KMS-11 (cell line): ENCODE measurements at regions not wholly inside any gene's neighbourhood (a gene's known extent, or its start where the extent isn't known, plus 50 kb on each side); places are given as distances from the start of the nearest gene placed in this dataset.

Experiments used
- H2AFZ ChIP-seq: fragments of 200-600 bp; sonication (generic); 2 replicates; pipeline ENCODE4 v1.6.1; 2016; ENCODE audit warnings: antibody characterized with exemption, mixed run types, low read depth
- H3K27ac ChIP-seq: fragments of 200-600 bp; sonication (generic); 2 replicates; pipeline ENCODE4 v1.6.1; 2016; ENCODE audit warnings: mild to moderate bottlenecking, mixed run types
- H3K27me3 ChIP-seq: fragments of 200-600 bp; sonication (generic); 2 replicates; pipeline ENCODE4 v1.6.1; 2017; ENCODE audit warnings: mild to moderate bottlenecking, low read depth, mixed run types, moderate library complexity; ENCODE audit not compliant: insufficient read depth
- H3K36me3 ChIP-seq: fragments of 200-600 bp; sonication (generic); 2 replicates; pipeline ENCODE4 v1.6.1; 2017; ENCODE audit warnings: mild to moderate bottlenecking, mixed run types; ENCODE audit not compliant: insufficient read depth
- H3K4me1 ChIP-seq: fragments of 200-600 bp; sonication (generic); 2 replicates; pipeline ENCODE4 v1.6.1; 2016; ENCODE audit warnings: mild to moderate bottlenecking, low read depth, mixed run types; ENCODE audit not compliant: poor library complexity, severe bottlenecking
- H3K4me2 ChIP-seq: fragments of 200-600 bp; sonication (generic); 2 replicates; pipeline ENCODE4 v1.7.0; 2016; ENCODE audit warnings: mild to moderate bottlenecking, mixed run types
- H3K4me3 ChIP-seq: fragments of 200-600 bp; sonication (generic); IDR thresholded peaks from 2 replicates; pipeline ENCODE4 v1.6.1; 2017; ENCODE audit warnings: low read depth, low read length, mixed read lengths; ENCODE audit not compliant: insufficient read depth
- H3K79me2 ChIP-seq: fragments of 200-600 bp; sonication (generic); 2 replicates; pipeline ENCODE4 v1.6.1; 2016; ENCODE audit warnings: low read depth, mixed run types; ENCODE audit not compliant: insufficient read depth
- H3K9ac ChIP-seq: fragments of 200-600 bp; sonication (generic); 2 replicates; pipeline ENCODE4 v1.6.1; 2016; ENCODE audit warnings: mild to moderate bottlenecking, mixed run types
- H4K20me1 ChIP-seq: fragments of 200-600 bp; sonication (generic); 2 replicates; pipeline ENCODE4 v1.6.1; 2016; ENCODE audit warnings: mild to moderate bottlenecking, mixed run types; ENCODE audit not compliant: insufficient read depth
- TF ChIP-seq, protein P1 (sequence below): fragments of 200-600 bp; sonication (generic); conservative IDR thresholded peaks from 2 replicates; pipeline ENCODE4 v1.6.1; 2017; ENCODE audit warnings: low read depth, mild to moderate bottlenecking, antibody characterized with exemption, low read length, moderate library complexity, mixed read lengths

DNA sequence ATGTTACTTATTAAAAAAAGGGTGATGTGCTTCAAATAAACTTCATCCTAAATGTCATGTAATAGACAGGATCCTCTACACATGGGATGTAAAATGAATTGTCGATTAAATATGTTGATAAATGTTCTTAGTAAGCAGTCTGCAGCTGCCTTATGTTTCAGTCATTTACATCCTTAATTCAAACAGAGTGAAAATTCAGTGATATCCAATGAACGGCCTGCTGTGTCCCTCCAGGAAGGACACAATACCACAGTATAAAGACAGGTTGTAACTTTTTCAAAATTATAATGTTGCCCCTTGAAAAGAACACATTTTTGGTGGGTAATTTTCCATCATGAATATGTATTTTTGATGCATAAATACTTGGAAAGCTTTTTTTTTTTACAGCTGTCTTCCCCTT, 266.5 kb upstream of the SEMA3A start:
- Histone ChIP-seq H3K4me1 (no peaks in the 10 kb centered on the region), H3K4me3 (no peak overlapping the region), H3K36me3 (no peaks in the 10 kb centered on the region; the same call in 1 of the 2 replicates), H4K20me1 (no peaks in the 10 kb centered on the region), H3K27me3 (no peaks in the 10 kb centered on the region), H3K9ac (no peak overlapping the region), H3K79me2 (no peaks in the 10 kb centered on the region), H3K27ac (no peak overlapping the region), H2AFZ (no peak overlapping the region), H3K4me2 (no peak overlapping the region)
- TF ChIP-seq, protein P1, sequence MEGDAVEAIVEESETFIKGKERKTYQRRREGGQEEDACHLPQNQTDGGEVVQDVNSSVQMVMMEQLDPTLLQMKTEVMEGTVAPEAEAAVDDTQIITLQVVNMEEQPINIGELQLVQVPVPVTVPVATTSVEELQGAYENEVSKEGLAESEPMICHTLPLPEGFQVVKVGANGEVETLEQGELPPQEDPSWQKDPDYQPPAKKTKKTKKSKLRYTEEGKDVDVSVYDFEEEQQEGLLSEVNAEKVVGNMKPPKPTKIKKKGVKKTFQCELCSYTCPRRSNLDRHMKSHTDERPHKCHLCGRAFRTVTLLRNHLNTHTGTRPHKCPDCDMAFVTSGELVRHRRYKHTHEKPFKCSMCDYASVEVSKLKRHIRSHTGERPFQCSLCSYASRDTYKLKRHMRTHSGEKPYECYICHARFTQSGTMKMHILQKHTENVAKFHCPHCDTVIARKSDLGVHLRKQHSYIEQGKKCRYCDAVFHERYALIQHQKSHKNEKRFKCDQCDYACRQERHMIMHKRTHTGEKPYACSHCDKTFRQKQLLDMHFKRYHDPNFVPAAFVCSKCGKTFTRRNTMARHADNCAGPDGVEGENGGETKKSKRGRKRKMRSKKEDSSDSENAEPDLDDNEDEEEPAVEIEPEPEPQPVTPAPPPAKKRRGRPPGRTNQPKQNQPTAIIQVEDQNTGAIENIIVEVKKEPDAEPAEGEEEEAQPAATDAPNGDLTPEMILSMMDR: no peak

DNA sequence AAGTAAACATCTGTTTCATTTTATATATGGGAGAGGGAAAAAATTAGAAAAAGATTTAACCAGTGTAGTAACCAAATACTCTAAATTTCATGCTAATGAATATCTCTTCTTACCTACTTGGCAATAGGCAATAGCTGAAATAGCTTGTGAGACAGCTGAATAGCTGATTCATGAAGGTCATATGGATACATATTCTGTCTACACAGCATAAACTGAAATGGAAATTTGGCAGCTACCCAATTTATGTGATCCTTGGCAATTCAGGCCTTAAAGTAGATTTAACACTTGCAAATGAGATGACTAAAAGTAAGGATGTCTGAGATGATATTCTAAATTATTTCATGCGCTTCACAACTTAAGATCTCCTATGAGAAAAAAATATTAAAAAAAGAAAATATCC, 261.2 kb upstream of the SEMA3A start:
- TF ChIP-seq, protein P1: no peak
- Histone ChIP-seq H3K4me2 (no peak overlapping the region), H2AFZ (no peak overlapping the region), H3K9ac (no peak overlapping the region), H4K20me1 (no peaks in the 10 kb centered on the region), H3K36me3 (no peaks in the 10 kb centered on the region; the same call in 1 of the 2 replicates), H3K27me3 (no peaks in the 10 kb centered on the region), H3K27ac (no peak overlapping the region), H3K4me3 (no peak overlapping the region), H3K79me2 (no peaks in the 10 kb centered on the region), H3K4me1 (peaks cover 3% of the 10 kb centered on the region)

DNA sequence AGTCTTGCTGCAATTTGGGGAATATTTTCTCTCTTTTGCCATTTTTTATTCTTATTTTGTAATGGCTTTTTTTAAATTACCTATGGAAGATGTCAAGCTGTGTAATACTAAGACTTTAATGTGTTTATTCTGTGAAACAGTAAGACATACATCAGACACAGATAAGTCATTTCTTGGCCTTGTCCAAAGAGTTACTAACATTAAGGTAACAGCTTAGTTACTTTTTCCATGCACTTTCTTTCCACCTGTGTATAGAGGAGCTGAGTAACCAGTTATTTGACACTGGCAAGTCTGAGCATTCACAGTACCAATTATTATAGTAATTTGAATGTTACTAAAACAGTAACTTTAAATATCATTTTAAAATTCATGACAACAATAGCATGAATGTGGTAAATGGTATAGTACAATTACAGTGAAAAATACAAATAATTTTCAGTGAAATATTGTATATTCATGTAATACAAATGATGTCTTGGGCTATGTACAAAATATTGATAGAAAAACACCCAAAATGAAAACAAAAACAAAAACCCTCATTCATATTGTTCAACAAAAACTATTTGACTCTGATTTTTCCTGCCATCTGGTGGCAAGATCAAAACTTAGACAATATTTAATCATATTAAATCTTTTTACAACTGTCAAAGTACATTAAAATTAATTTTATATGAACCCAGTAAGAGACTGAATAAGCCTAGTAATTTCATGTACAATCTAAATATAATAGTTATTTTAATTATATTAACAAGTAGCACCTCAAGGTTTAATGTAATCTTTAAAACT, 259.8 kb upstream of the SEMA3A start:
- Histone ChIP-seq H3K4me1 (peaks cover 3% of the 10 kb centered on the region), H3K9ac (no peak overlapping the region), H3K36me3 (no peaks in the 10 kb centered on the region; the same call in 1 of the 2 replicates), H3K4me2 (no peak overlapping the region), H3K4me3 (no peak overlapping the region), H3K27ac (no peak overlapping the region), H3K27me3 (no peaks in the 10 kb centered on the region), H4K20me1 (no peaks in the 10 kb centered on the region), H3K79me2 (no peaks in the 10 kb centered on the region), H2AFZ (no peak overlapping the region)
- TF ChIP-seq, protein P1: no peak

DNA sequence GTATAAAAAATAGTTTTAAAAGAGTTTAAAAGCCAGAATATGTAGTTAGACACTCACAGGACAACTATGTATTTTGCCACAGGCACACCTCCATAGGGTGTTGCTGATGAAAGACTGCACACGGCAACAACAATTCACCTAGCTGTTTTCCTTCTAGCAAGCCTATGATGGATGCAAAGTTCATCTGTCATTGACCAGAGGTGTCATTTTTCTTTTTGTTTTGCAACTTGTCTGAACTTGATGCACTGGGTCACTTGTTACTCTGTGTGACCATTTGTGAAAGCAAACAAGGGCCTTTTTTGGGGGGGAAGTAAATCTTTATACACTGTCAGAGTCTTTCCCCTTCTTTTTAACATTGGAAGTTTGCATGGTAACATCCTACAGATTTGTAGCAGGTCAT, 258.0 kb upstream of the SEMA3A start:
- H3K4me3 ChIP-seq: no peak overlapping the region
- TF ChIP-seq, protein P1: no peak
- H3K27ac ChIP-seq: no peak overlapping the region
- no peak overlapping the region for H3K9ac ChIP-seq
- no peaks in the 10 kb centered on the region for H4K20me1 ChIP-seq
- no peak overlapping the region for H3K4me2 ChIP-seq
- H3K79me2 ChIP-seq: no peaks in the 10 kb centered on the region
- peaks cover 3% of the 10 kb centered on the region for H3K4me1 ChIP-seq
- no peaks in the 10 kb centered on the region for H3K36me3 ChIP-seq
- H3K27me3 ChIP-seq: no peaks in the 10 kb centered on the region
- H2AFZ ChIP-seq: no peak overlapping the region
